ENCODE measurements at regions not wholly inside any gene's neighbourhood (a gene's known extent, or its start where the extent isn't known, plus 50 kb on each side); places are given as distances from the start of the nearest gene placed in this dataset.
"Not testable (repeated sequence)": the region's sequence is repeated elsewhere in the genome, so short reads cannot be mapped to it uniquely, and the experiment has no call there.

- no peak for DNase-seq
Observed at GRCh38 chr13:80499536-80500290, 158.8 kb upstream of the SPRY2 start.

DNA sequence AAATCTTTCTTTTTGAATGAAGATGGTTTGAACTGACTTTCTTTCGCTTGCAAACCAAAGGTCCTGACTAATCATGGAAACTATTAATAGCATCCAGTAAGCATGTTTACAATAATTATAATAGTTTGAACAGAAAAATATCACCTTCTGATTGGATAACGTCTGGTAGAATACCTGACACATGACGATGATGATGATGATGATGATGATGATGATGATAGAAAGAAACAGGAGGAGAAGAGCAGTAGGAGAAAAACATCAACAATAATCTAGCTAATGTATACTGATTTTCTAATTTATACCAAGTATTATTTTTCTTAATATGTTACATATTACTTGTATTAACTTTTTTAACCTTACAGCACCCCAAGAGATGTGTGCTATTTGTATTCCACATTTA lies 157.5 kb upstream of the SPRY2 start:
- no peak for DNase-seq

GRCh38 chr13:80497978-80498377 lies 157.1 kb upstream of the SPRY2 start:
- no peak for DNase-seq

DNA sequence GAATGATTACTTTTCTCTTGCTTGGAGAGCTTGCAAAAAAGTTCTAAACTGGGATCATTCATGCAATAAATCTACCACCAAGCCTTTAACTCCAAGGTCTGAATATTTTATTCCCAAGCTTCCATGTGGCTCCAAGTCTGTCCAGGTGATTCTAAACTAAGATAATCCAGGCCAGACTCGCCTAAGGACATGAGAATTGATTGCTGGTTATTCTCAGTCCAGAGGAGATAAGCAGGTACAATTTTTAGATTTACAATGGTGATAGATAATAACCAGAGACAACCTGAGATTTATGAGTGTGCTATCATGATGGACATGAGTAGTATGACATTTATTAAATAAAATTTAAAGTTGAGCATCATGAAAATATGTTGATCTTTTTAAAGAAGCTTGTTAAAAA lies 156.5 kb upstream of the SPRY2 start:
- no peak for DNase-seq

DNA sequence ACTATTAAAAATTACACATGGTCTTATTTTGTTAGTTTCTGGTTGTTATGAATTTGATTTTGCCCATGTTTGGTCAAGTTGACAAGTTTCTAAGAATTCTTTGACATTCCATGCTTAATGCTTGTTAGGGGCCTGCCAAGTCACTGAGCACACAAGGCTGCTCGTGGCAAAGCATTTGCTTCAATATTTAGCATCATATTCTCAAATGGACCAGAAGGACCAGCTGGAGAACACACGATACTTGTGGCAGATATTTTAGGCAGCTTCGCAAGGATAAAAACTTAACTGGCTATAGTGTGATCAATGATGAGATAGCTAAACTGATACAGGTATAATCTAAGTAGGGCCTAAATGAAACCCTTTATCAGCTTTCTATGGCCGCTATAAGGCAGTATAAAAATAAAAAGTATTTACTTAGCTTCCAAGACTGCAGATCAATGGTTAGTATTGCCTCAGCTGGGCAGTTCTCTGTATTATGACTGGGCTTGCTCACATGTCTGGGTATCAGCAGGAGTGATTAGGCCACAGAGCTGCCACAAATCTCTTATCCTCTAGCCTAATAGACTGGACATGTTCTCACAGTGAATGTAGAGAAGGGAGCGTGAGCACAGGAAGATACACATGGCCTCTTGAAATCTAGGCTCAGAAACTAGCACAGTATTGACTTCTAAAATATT lies 155.9 kb upstream of the SPRY2 start:
- DNase-seq: no peak

DNA sequence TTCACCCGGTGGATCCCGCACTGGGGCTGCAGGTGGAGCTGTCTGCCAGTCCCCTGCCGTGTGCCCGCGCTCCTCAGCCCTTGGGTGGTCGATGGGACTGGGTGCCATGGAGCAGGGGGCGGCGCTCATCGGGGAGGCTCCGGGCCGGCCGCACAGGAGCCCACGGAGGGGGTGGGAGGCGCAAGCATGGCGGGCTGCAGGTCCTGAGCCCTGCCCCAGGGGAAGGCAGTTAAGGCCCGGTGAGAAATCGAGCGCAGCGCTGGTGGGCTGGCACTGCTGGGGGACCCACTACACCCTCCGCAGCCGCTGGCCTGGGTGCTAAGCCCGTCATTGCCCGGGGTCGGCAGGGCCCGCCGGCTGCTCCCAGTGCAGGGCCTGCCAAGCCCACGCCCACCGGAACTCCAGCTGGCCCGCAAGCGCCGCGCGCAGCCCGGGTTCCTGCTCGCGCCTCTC lies 149.6 kb upstream of the SPRY2 start:
- DNase-seq: not testable (repeated sequence)

DNA sequence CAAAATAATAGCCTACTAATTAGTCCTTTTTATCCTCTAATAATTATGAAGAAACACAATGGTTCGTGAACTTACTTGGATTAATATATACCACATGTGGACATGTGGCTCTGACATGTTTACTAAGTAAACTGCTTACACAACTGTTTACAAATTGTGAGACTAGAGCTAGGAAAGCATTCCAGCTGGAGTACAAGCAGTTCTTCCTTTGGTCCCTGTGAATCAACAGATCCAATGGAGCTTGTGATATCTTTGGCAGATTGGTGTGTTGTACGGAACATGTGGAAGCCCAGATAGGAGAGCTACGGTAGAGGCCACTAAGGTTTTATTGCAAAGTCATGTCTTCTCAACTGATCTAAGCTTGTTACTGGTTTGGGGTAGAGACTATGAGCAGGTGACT lies 145.5 kb upstream of the SPRY2 start:
- DNase-seq: no peak

GRCh38 chr13:80483157-80483556 lies 142.2 kb upstream of the SPRY2 start:
- no peak for DNase-seq

- DNase-seq: no peak
Observed at GRCh38 chr13:80481588-80481987, 140.7 kb upstream of the SPRY2 start.

DNA sequence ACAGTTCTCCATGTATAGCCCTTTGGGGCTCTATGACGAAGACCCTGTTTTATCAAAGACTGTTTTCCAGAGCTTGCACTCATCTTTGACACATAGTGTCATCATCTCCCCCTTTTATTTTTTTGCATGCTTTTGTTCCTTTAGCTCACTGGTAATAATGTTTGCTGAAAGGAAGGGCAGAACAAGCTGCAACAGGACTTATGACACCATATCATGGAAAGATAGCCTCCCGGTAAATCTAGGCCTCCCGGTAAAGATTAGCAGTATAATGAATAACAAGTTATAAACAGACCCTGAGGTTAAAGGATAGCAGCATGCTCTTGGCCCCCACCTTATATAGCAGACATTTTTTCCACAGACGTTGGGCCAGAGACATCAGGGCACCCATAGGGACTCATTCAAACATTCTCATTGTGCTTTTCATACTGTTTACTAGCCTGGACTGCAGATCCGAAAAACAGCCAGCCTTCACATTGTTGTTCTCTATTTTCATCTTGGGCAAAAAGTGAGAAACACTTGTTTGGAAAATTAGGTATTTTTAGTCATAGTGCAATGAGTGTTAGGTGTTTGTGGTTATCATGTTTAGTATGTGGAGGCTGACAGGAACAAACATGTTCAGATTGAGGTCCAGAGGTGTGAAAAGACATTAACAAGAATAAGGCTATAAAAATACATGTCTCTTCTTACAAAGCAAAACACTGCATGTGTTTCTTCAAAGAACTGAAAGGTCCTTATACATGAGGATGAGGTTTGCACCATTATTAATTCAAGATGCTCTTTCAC lies 136.9 kb upstream of the SPRY2 start:
- no peak for DNase-seq

GRCh38 chr13:80476953-80477352 lies 136.0 kb upstream of the SPRY2 start:
- no peak for DNase-seq

DNA sequence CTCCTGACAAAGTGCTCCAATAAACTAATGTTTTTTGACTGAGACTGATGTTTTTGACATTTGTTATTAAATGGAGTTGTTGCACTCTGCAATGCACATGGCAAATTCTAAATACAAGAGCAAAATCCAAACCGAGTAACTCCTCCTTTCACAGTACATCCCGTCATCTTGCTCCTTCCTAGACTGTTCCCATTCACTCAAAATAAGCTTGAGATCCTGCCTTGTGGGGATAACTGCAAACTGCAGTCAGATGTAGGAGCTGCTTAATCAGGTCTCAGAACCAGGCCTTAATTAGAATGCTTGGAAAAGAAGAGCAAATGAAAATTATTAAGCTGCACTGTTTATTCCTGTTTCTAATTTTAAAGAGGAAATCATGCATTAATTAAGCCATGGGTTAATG lies 134.8 kb upstream of the SPRY2 start:
- no peak for DNase-seq

DNA sequence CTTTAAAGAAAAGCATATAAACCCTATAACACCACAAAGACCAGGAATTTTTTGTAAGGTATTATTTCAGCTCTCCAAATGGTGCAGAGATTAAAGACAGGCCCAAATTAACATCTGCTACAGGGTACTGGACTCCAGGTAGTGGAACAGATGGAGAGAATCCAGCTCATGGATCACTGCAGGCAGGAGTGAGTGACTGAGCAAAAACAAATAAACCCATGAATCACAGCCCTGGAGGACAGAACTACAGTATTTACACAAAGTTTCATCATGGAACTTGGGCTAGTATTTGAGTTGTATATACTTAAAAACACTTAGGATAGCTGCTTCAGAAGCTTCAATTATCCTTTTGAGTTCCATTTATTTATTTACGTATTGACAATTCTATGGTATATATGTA lies 132.8 kb upstream of the SPRY2 start:
- DNase-seq: no peak

DNA sequence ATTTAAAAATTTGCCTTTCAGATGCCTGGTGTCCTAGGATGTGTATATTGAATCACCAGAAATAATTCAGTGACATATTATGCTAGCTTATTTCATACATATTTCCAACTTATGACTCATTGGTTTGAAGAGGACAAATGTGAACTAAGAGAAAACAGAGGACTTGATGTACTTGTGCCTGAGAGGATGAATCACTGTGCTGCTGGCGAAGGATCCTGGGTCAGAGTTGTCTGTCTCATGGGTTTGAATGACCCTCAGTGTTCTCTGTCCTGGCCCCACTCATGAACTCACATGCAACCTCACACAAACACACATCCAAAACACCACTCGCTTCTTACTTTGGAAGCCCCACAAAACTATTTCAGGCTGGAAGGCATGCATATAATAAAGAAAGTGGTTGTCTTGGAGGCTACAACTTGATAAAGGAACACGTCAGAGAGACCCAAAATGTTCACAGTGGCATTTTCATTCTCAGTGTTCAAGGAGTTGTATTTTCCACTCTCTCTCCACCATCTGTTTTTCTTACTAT lies 129.0 kb upstream of the SPRY2 start:
- peak; percentile 71 for DNase-seq

DNA sequence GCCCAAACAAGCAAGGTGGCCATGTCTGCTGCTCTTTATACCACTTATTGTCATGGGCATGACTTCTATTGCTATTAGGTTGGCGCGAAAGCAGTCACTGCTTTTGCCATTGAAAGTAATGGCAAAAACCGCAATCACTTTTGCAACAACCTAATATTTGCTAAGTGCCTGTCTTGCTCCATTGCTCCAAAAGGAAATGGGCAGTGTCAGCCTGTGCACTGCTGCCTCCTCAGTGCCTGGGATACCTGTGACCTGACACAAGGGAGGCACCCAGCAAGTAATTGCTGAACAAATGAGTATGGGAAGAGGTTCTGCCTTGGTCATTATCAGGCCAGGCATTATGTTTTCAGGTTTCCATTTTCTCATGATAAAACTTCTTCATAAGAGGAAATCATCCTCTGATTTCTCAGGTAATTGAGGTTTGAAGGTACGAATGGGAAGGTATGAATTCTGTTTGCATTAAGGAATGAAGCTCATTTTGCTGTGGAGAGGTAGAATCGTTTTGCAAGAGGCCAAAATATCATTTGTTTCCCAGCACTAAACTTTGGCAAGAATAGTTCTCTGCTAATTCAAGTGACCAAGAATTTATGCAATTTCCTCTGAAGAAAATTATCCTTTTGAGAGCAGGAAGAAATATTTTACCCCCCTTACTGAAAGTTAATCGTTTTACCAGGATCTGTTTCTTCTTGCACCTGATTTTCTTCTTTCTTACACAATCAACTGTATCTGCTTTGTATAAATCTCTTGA lies 128.4 kb upstream of the SPRY2 start:
- no peak for DNase-seq

- no peak for DNase-seq
Observed at GRCh38 chr13:80465321-80465720, 124.4 kb upstream of the SPRY2 start.

- no peak for DNase-seq
Observed at GRCh38 chr13:80463673-80464352, 122.9 kb upstream of the SPRY2 start.

DNA sequence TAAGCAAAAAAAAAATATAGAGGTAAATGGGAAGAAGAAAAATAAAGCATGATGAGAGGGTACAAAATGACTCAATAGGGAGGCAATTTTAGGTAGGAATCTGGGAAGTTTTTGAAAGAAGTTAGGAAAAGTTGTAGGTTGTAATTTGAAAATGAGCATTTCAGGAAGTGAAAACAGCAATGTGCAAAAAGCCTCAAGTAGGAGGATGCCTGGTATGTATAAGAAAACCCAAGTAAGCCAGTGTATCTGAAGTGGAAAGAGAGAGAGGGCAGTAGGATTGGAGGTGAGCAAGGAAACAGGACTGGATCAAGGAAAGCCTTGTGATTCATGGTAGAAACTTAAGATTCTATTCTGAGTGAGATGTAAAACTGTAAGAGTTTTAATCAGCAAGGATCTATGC lies 121.6 kb upstream of the SPRY2 start:
- DNase-seq: no peak

DNA sequence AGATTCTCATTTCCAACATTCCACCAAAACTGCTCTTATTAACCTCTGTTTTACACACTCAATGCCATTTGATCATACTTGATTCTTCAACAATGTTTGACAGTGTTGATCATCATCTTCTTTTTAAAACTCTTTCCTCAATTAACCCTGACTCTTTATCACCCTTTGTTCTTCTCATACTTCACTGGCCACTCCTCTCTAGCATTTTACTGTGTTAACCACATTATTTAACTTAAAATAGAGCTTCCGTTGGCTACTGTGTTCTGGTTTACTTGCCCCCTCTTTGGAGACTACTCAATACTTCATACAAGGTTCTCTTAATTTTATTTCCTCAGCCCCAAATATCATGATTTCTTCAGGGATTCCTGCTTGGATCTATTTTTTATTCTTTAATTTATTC lies 121.1 kb upstream of the SPRY2 start:
- DNase-seq: no peak

DNA sequence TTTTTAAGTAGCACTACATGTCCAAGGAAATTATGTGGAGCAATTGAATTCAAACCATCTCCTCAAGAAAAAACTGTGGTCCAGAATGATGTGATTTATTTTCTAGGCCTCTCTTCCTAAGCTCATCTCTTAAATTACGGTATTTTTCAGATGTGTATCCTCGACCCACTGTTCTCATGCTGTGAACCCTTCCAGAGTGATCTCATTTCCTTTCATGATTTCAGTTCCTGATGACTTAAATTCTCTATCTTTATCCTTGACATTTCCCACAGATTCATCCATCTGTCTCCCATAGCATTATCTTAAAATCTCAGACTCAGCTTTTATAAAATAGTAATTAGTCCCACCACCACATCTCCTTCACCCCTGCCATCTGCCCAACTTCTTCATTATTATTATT lies 117.6 kb upstream of the SPRY2 start:
- DNase-seq: no peak

DNA sequence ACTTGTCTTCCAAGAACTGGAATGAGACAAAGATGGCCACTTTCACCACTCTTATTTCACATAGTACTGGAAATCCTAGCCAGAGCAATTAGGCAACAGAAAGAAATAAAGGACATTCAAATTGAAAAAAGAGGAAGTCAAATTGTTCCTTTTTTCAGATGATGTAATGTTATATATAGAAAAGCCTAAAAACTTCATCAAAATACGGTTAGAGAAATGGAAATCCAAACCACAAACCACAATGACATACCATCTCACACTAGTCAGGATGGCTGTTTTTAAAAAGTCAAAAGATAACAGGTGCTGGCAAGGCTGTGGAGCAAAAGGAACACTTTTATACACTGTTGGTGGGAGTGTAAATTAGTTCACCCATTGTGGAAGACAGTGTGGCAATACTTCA lies 113.3 kb upstream of the SPRY2 start:
- no peak for DNase-seq

DNA sequence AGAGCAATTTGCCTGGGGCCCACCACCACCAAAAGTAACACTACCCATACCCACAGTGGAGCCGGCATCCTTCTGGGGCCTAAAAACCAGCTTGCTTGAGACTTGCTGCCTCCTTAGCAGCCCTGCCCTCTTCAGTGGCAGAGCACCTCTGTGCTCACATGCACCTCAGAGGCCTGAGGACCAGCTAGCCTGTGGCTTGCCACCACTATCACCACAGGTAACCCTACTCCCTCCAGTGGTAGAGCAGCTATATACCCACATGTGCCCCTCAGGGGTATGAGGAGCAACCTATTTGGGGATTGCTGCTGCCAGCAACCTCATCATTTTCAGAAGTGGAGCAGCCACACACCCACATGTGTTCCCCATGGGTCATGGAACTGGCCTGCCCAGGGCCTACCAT lies 111.4 kb upstream of the SPRY2 start:
- no peak for DNase-seq
